B cell (primary cell): ENCODE measurements at regions not wholly inside any gene's neighbourhood (a gene's known extent, or its start where the extent isn't known, plus 50 kb on each side); places are given as distances from the start of the nearest gene placed in this dataset.

ENCODE experiments used
- ATAC-seq: fragments of 200-7000 bp; cut with Tn5 transposase; one replicate; pipeline ENCODE4 v1.10.0; 2021; ENCODE audit warnings: low read depth, mild to moderate bottlenecking, moderate number of reproducible peaks, moderate library complexity
- CTCF ChIA-PET: fragments of 350-600 bp; sonication (Branson Sonifier 250); formaldehyde crosslinking; loops from one replicate; lab custom pipeline; 2021; ENCODE audit warnings: antibody characterized with exemption, inconsistent platforms; lab: Charles Lee
- POLR2A ChIA-PET: fragments of 350-600 bp; sonication (Branson Sonifier 250); formaldehyde crosslinking; loops from one replicate; lab custom pipeline; 2021; ENCODE audit warnings: antibody characterized with exemption; lab: Charles Lee
- DNase-seq: peaks from one replicate; pipeline ENCODE4 v3.0.0; 2013
- H2AFZ ChIP-seq: 2 replicates; pipeline ENCODE4 v1.6.1; 2012; ENCODE audit warnings: mild to moderate bottlenecking, low read depth, low read length; ENCODE audit not compliant: insufficient read depth, poor library complexity, severe bottlenecking
- H3K27ac ChIP-seq, 2 donors: 1 replicate in 1 of 2; 2 replicates in 1 of 2; pipeline ENCODE4 v1.5.1; 2012 to 2013; ENCODE audit warnings: low read length in 2 of 2, mild to moderate bottlenecking in 2 of 2, moderate library complexity in 1 of 2
- H3K27me3 ChIP-seq, 4 experiments: fragments of 200-600 bp in 1 of 4; sonication (generic) in 1 of 4; replicated peaks in 1 of 4; 1 replicate in 2 of 4; 2 replicates in 2 of 4; pipeline versions ENCODE4 v1.6.1 to v1.7.0; 2013 to 2016; ENCODE audit warnings: low read length in 3 of 4, mild to moderate bottlenecking in 2 of 4, mixed read lengths in 1 of 4, moderate library complexity in 1 of 4; ENCODE audit not compliant: insufficient read depth in 4 of 4, control insufficient read depth in 3 of 4; ENCODE audit errors: control extremely low read depth in 1 of 4
- H3K36me3 ChIP-seq, 2 experiments: replicated peaks in 1 of 2; 1 replicate in 1 of 2; 2 replicates in 1 of 2; pipeline versions ENCODE4 v1.6.1 to v1.7.1; 2013; ENCODE audit warnings: low read length in 1 of 2; ENCODE audit not compliant: insufficient read depth in 2 of 2, control insufficient read depth in 1 of 2; ENCODE audit errors: control extremely low read depth in 1 of 2, extremely low read depth in 1 of 2
- H3K4me1 ChIP-seq, 2 donors: fragments of 200-600 bp in 1 of 2; sonication (generic) in 1 of 2; 1 replicate in 1 of 2; 2 replicates in 1 of 2; pipeline versions ENCODE4 v1.5.1 to v1.6.1; 2013 to 2017; ENCODE audit warnings: low read length in 2 of 2; ENCODE audit not compliant: control insufficient read depth in 2 of 2, insufficient read depth in 2 of 2
- H3K4me2 ChIP-seq: replicated peaks from 2 replicates; pipeline ENCODE3; 2012; ENCODE audit warnings: mild to moderate bottlenecking, low read depth, low read length; ENCODE audit not compliant: poor library complexity, severe bottlenecking
- H3K4me3 ChIP-seq, 5 experiments: fragments of 200-600 bp in 1 of 5; sonication (generic) in 1 of 5; 1 replicate in 3 of 5; 2 replicates in 2 of 5; pipeline versions ENCODE4 v1.5.1 to v1.7.0; 2011 to 2016; ENCODE audit warnings: low read length in 4 of 5, mild to moderate bottlenecking in 4 of 5, low read depth in 2 of 5, control low read depth in 1 of 5, moderate library complexity in 1 of 5; ENCODE audit not compliant: insufficient read depth in 1 of 5; ENCODE audit errors: control extremely low read depth in 1 of 5, extremely low read depth in 1 of 5
- H3K79me2 ChIP-seq: fragments of 200-600 bp; sonication (generic); one replicate; pipeline ENCODE4 v1.6.0; 2016; ENCODE audit warnings: low read length; ENCODE audit not compliant: control insufficient read depth, insufficient read depth
- H3K9ac ChIP-seq: fragments of 200-600 bp; sonication (generic); 2 replicates; pipeline ENCODE4 v1.6.1; 2017; ENCODE audit warnings: mild to moderate bottlenecking, low read length, moderate library complexity
- H3K9me3 ChIP-seq, 3 donors: one replicate each; pipeline versions ENCODE4 v1.6.1 to v1.7.1; 2013; ENCODE audit warnings: low read length in 2 of 3; ENCODE audit not compliant: control insufficient read depth in 2 of 3, insufficient read depth in 1 of 3; ENCODE audit errors: control extremely low read depth in 1 of 3
- H4K20me1 ChIP-seq: 2 replicates; pipeline ENCODE4 v1.6.0; 2012; ENCODE audit warnings: mild to moderate bottlenecking, low read length; ENCODE audit not compliant: insufficient read depth, control insufficient read depth, poor library complexity, severe bottlenecking
- H3K27ac Mint-ChIP-seq: one replicate; pipeline ENCODE4 v1.8.0; 2021; ENCODE audit warnings: mixed read lengths
- H3K27me3 Mint-ChIP-seq: one replicate; pipeline ENCODE4 v1.8.0; 2021; ENCODE audit warnings: mixed read lengths
- H3K4me1 Mint-ChIP-seq: one replicate; pipeline ENCODE4 v1.8.0; 2021; ENCODE audit warnings: mixed read lengths
- H3K4me3 Mint-ChIP-seq: one replicate; pipeline ENCODE4 v1.8.0; 2021; ENCODE audit warnings: mixed read lengths
- H3K9me3 Mint-ChIP-seq: one replicate; pipeline ENCODE4 v1.8.0; 2022; ENCODE audit warnings: mixed read lengths; ENCODE audit not compliant: insufficient read depth
- EZH2 ChIP-seq: IDR thresholded peaks from 2 replicates; pipeline ENCODE4 v1.6.1; 2012; ENCODE audit warnings: borderline replicate concordance, low read depth, mild to moderate bottlenecking, moderate library complexity, low read length; ENCODE audit not compliant: insufficient read depth, poor library complexity, severe bottlenecking
- WGBS: methylation state at CpG from one replicate; pipeline ENCODE4 v1.1.5; 2013; ENCODE audit warnings: missing lambda C conversion rate; ENCODE audit not compliant: insufficient coverage; 5-methylcytosine and 5-hydroxymethylcytosine counted together
- intact Hi-C: fragments of 100-400 bp; cut with micrococcal nuclease; formaldehyde crosslinking; loops from one replicate; pipeline ENCODE4 v1.10.0; 2022
- TF ChIP-seq, protein P1 (sequence below): fragments of 200-600 bp; IDR thresholded peaks from one replicate; pipeline ENCODE4 v1.8.0; 2022; ENCODE audit warnings: antibody characterized with exemption, mild to moderate bottlenecking

DNA sequence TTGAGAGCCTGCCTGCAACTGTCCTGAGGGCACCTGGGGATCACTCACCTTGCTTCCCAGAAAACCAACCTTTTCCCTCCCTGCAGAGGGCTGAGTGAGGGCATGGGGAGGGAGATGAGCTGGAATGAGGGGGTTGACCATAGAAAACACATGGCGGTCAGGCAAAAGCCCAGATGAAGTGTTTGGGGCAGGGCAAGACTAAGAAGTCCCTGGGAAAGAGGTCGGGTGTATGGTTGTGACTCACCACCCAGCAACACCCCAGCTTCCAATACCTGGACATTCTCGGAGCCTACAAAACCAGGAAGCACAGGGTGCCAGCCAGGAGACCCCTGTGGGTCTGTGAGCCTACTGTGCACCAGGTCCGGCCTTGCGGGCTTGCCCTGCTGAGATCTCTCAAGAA lies 95.3 kb upstream of the ATP2B2 start:
- ChIA-PET POLR2A (no interaction called here), CTCF (no interaction called here)
- H3K27me3 ChIP-seq: peaks cover 0 to 6% (median 0%) of the 10 kb centered on the region in 4 experiments
- Mint-ChIP-seq H3K27me3 (peaks cover 21% of the 10 kb centered on the region), H3K9me3 (no peaks in the 10 kb centered on the region), H3K27ac (no peak overlapping the region), H3K4me3 (no peak overlapping the region), H3K4me1 (peaks cover 13% of the 10 kb centered on the region)
- ATAC-seq: no peak
- H3K27ac ChIP-seq: no peak overlapping the region
- no peak for DNase-seq
- H4K20me1 ChIP-seq: no peaks in the 10 kb centered on the region
- WGBS: 88% methylated on average over 4 of the region's 5 CpGs
- TF ChIP-seq, protein P1, sequence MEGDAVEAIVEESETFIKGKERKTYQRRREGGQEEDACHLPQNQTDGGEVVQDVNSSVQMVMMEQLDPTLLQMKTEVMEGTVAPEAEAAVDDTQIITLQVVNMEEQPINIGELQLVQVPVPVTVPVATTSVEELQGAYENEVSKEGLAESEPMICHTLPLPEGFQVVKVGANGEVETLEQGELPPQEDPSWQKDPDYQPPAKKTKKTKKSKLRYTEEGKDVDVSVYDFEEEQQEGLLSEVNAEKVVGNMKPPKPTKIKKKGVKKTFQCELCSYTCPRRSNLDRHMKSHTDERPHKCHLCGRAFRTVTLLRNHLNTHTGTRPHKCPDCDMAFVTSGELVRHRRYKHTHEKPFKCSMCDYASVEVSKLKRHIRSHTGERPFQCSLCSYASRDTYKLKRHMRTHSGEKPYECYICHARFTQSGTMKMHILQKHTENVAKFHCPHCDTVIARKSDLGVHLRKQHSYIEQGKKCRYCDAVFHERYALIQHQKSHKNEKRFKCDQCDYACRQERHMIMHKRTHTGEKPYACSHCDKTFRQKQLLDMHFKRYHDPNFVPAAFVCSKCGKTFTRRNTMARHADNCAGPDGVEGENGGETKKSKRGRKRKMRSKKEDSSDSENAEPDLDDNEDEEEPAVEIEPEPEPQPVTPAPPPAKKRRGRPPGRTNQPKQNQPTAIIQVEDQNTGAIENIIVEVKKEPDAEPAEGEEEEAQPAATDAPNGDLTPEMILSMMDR: no peak
- TF ChIP-seq EZH2: no peak
- no peak overlapping the region for H2AFZ ChIP-seq
- no peak overlapping the region for H3K9ac ChIP-seq
- intact Hi-C loops: no loop called here
- H3K36me3 ChIP-seq: no peaks in the 10 kb centered on the region
- H3K9me3 ChIP-seq: no peaks in the 10 kb centered on the region
- H3K4me3 ChIP-seq: no peak overlapping the region
- H3K4me2 ChIP-seq: no peak overlapping the region
- peaks cover 0 to 11% of the 10 kb centered on the region in 2 donors for H3K4me1 ChIP-seq
- H3K79me2 ChIP-seq: no peaks in the 10 kb centered on the region

DNA sequence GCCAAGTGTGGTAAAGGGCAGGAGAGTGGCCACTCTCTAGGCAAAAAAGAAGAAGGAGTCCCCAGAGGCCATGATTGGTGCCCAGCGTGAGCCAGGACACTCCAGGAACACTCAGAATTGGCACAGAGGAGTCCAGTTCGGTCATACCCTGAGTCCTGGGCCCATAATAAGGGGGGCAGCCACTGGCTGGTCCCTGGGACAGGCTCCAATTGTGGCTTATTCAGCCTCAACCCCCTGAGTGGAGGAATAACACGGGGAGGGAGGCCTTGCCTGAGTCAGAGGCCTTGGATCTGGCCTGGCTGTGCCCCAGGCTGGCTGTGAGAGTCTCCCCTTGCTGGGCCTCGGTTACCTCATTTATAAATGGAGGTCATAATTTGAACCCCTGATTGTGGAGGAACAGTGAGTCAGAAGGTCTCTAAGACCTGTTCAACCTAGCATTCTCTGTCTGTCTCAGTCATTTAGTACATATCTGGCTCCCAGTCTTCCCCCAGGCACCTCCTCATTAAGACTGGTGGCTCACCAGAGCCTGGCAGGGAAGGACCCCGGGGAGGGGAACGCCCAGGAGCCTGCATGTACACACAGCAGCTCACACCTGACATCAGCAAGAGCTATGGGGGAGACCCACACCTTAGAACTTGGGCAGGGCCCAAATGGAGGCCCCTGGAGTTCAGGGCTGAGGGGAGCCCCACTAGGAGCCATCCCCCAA lies 95.9 kb upstream of the ATP2B2 start:
- peaks cover 19% of the 10 kb centered on the region for H3K27me3 Mint-ChIP-seq
- Histone ChIP-seq H2AFZ (no peak overlapping the region), H3K4me2 (no peak overlapping the region), H3K4me1 (peaks cover 0 to 11% of the 10 kb centered on the region in 2 donors), H4K20me1 (no peaks in the 10 kb centered on the region), H3K79me2 (no peaks in the 10 kb centered on the region), H3K9ac (no peak overlapping the region), H3K27ac (no peak overlapping the region), H3K4me3 (no peak overlapping the region), H3K9me3 (no peaks in the 10 kb centered on the region), H3K27me3 (peaks cover 0 to 6% (median 2%) of the 10 kb centered on the region in 4 experiments), H3K36me3 (no peaks in the 10 kb centered on the region)
- POLR2A ChIA-PET: no interaction called here
- peaks cover 13% of the 10 kb centered on the region for H3K4me1 Mint-ChIP-seq
- H3K27ac Mint-ChIP-seq: no peak overlapping the region
- no peaks in the 10 kb centered on the region for H3K9me3 Mint-ChIP-seq
- intact Hi-C loops: no loop called here
- ATAC-seq: no peak
- no peak for DNase-seq
- TF ChIP-seq EZH2: no peak
- TF ChIP-seq, protein P1: no peak
- 81% methylated on average over 5 of the region's 6 CpGs for WGBS
- no peak overlapping the region for H3K4me3 Mint-ChIP-seq
- CTCF ChIA-PET: no interaction called here
